SU-DHL-6 (cell line): ENCODE measurements at regions not wholly inside any gene's neighbourhood (a gene's known extent, or its start where the extent isn't known, plus 50 kb on each side); places are given as distances from the start of the nearest gene placed in this dataset.

Source experiments
- H2AFZ ChIP-seq: fragments of 200-600 bp; sonication (generic); 2 replicates; pipeline ENCODE4 v1.6.1; 2014; ENCODE audit warnings: low read depth, mild to moderate bottlenecking, moderate library complexity, mixed read lengths, antibody characterized with exemption, low read length; ENCODE audit not compliant: severe bottlenecking
- H3F3A ChIP-seq: fragments of 200-600 bp; shearing (Covaris generic); 2 replicates; pipeline ENCODE4 v1.6.0; 2016; ENCODE audit warnings: antibody characterized with exemption, mild to moderate bottlenecking; ENCODE audit not compliant: insufficient read depth
- H3K27ac ChIP-seq: fragments of 200-600 bp; sonication (generic); 2 replicates; pipeline ENCODE4 v1.5.1; 2016; ENCODE audit warnings: low read depth, mild to moderate bottlenecking, low read length, moderate library complexity, mixed read lengths
- H3K27me3 ChIP-seq: fragments of 200-600 bp; sonication (generic), shearing (Covaris generic); 2 replicates; pipeline ENCODE4 v1.6.0; 2014; ENCODE audit warnings: mild to moderate bottlenecking, low read length
- H3K36me3 ChIP-seq: fragments of 200-600 bp; sonication (generic); 2 replicates; pipeline ENCODE4 v1.6.1; 2014; ENCODE audit warnings: mild to moderate bottlenecking, low read length, mixed read lengths
- H3K4me2 ChIP-seq: fragments of 300-600, 200-600 bp; shearing (Covaris generic), sonication (generic); 2 replicates; pipeline ENCODE4 v1.6.0; 2014; ENCODE audit warnings: low read length, low read depth, mild to moderate bottlenecking; ENCODE audit not compliant: poor library complexity, severe bottlenecking
- H3K4me3 ChIP-seq: fragments of 200-600 bp; sonication (generic); 2 replicates; pipeline ENCODE4 v1.5.1; 2014; ENCODE audit warnings: antibody characterized with exemption, low read length, mild to moderate bottlenecking, mixed read lengths; ENCODE audit not compliant: insufficient read depth, poor library complexity, severe bottlenecking
- H3K79me2 ChIP-seq: fragments of 200-600 bp; sonication (generic); 2 replicates; pipeline ENCODE4 v1.6.1; 2014; ENCODE audit warnings: mild to moderate bottlenecking, low read length, moderate library complexity; ENCODE audit not compliant: insufficient read depth
- H3K9ac ChIP-seq: fragments of 200-600 bp; sonication (generic); 2 replicates; pipeline ENCODE4 v1.7.0; 2014; ENCODE audit warnings: mild to moderate bottlenecking, low read length
- H3K9me2 ChIP-seq: fragments of 200-600 bp; sonication (generic); replicated peaks from 2 replicates; pipeline ENCODE4 v1.6.1; 2014; ENCODE audit warnings: low read length; ENCODE audit not compliant: insufficient read depth
- H3K9me3 ChIP-seq: fragments of 200-600 bp; sonication (generic); 2 replicates; pipeline ENCODE4 v1.6.1; 2014; ENCODE audit warnings: low read length, mixed read lengths; ENCODE audit not compliant: insufficient read depth
- H4K20me1 ChIP-seq: fragments of 200-600 bp; sonication (generic); 2 replicates; pipeline ENCODE4 v1.6.1; 2014; ENCODE audit warnings: low read depth, mild to moderate bottlenecking, antibody characterized with exemption, low read length, moderate library complexity, mixed read lengths
- CTCF ChIP-seq: fragments of 200-600 bp; sonication (generic); IDR thresholded peaks from one replicate; pipeline ENCODE4 v1.5.1; 2017; ENCODE audit warnings: antibody characterized with exemption, mild to moderate bottlenecking, low read length, moderate library complexity; ENCODE audit not compliant: insufficient read depth, poor library complexity, severe bottlenecking
- EZH2phosphoT487 ChIP-seq: fragments of 200-600 bp; sonication (generic), shearing (Covaris generic); conservative IDR thresholded peaks from 2 replicates; pipeline ENCODE4 v1.6.1; 2018; ENCODE audit warnings: mild to moderate bottlenecking, antibody characterized with exemption, low read length, moderate library complexity, mixed read lengths

DNA sequence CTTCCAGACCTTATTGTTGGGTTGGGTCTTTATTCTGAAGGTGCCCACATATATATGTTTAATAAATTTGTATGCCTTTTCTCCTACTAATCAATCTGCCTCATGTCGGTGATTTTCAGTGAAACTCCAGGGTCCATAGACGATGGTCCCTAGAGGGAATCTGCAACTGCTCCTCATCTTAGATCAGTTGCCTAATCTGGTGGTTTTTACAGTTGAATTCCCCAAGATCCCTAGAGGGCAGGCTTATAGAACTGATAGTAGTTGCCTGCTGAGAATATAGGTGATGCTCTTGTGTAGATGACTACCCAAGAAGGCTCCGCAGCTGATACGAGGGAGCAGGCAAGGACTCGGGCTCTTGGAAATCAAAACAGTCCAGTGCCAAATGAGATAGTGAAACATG, 619.2 kb upstream of the C16orf82 start:
- H3F3A ChIP-seq = no peaks in the 10 kb centered on the region
- no peaks in the 10 kb centered on the region for H4K20me1 ChIP-seq
- no peaks in the 10 kb centered on the region for H3K9me2 ChIP-seq
- no peaks in the 10 kb centered on the region for H3K79me2 ChIP-seq
- no peak for TF ChIP-seq CTCF
- no peak for TF ChIP-seq EZH2phosphoT487
- H3K36me3 ChIP-seq = no peaks in the 10 kb centered on the region
- H3K27ac ChIP-seq = no peak overlapping the region
- H3K9ac ChIP-seq = no peak overlapping the region
- H3K4me2 ChIP-seq = no peak overlapping the region
- no peaks in the 10 kb centered on the region for H3K27me3 ChIP-seq
- H2AFZ ChIP-seq = no peak overlapping the region
- no peak overlapping the region for H3K4me3 ChIP-seq
- no peaks in the 10 kb centered on the region for H3K9me3 ChIP-seq

DNA sequence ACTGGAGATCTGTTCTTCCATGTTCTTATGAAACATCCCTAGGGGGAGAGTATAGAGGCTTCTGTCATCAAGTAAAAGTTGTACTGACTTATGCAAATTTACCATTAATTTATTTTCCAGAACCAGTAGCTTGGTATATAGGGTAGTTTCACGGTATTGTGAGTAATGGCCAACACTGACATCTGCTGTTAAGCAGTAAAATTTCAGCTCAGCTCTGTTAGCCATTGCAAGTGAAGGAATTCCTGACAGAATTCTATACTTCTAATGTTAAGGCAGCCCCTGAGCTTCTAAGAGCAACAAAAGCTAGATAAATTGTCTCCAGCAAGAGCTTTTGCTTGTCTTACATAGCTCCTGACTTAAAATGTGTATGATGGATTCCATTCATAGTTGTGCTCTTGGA, 613.5 kb upstream of the C16orf82 start:
- TF ChIP-seq CTCF (no peak), EZH2phosphoT487 (no peak)
- Histone ChIP-seq H3K9me2 (no peaks in the 10 kb centered on the region), H3K27ac (no peak overlapping the region), H3K27me3 (no peaks in the 10 kb centered on the region), H3K9me3 (no peaks in the 10 kb centered on the region), H2AFZ (no peak overlapping the region), H3K4me3 (no peak overlapping the region), H3K9ac (no peak overlapping the region), H3F3A (no peaks in the 10 kb centered on the region), H4K20me1 (no peaks in the 10 kb centered on the region), H3K36me3 (no peaks in the 10 kb centered on the region), H3K79me2 (no peaks in the 10 kb centered on the region), H3K4me2 (no peak overlapping the region)

- Histone ChIP-seq H3K27me3 (no peaks in the 10 kb centered on the region), H3K9me2 (no peaks in the 10 kb centered on the region), H3K9me3 (no peaks in the 10 kb centered on the region), H3K4me2 (no peak overlapping the region), H3K4me3 (no peak overlapping the region), H4K20me1 (no peaks in the 10 kb centered on the region), H3K36me3 (no peaks in the 10 kb centered on the region), H3K27ac (no peak overlapping the region), H2AFZ (no peak overlapping the region), H3K9ac (no peak overlapping the region), H3K79me2 (no peaks in the 10 kb centered on the region), H3F3A (no peaks in the 10 kb centered on the region)
- TF ChIP-seq EZH2phosphoT487 (no peak), CTCF (no peak)
These were observed 612.6 kb upstream of the C16orf82 start for GRCh38 chr16:26454102-26454501.

- Histone ChIP-seq H3K27ac (no peak overlapping the region), H3K79me2 (no peaks in the 10 kb centered on the region), H3K4me3 (no peak overlapping the region), H3K9ac (no peak overlapping the region), H4K20me1 (no peaks in the 10 kb centered on the region), H3F3A (no peaks in the 10 kb centered on the region), H3K36me3 (no peaks in the 10 kb centered on the region), H3K4me2 (no peak overlapping the region), H2AFZ (no peak overlapping the region), H3K9me3 (no peaks in the 10 kb centered on the region), H3K27me3 (no peaks in the 10 kb centered on the region), H3K9me2 (no peaks in the 10 kb centered on the region)
- TF ChIP-seq CTCF = no peak
- no peak for TF ChIP-seq EZH2phosphoT487
These were observed 610.7 kb upstream of the C16orf82 start for GRCh38 chr16:26456074-26456473.
